B cell (primary cell): ENCODE measurements at regions not wholly inside any gene's neighbourhood (a gene's known extent, or its start where the extent isn't known, plus 50 kb on each side); places are given as distances from the start of the nearest gene placed in this dataset.

Experiments used
- ATAC-seq: fragments of 200-7000 bp; cut with Tn5 transposase; one replicate; pipeline ENCODE4 v1.10.0; 2021; ENCODE audit warnings: low read depth, mild to moderate bottlenecking, moderate number of reproducible peaks, moderate library complexity
- CTCF ChIA-PET: fragments of 350-600 bp; sonication (Branson Sonifier 250); formaldehyde crosslinking; loops from one replicate; lab custom pipeline; 2021; ENCODE audit warnings: antibody characterized with exemption, inconsistent platforms; lab: Charles Lee
- POLR2A ChIA-PET: fragments of 350-600 bp; sonication (Branson Sonifier 250); formaldehyde crosslinking; loops from one replicate; lab custom pipeline; 2021; ENCODE audit warnings: antibody characterized with exemption; lab: Charles Lee
- DNase-seq: peaks from one replicate; pipeline ENCODE4 v3.0.0; 2013
- H2AFZ ChIP-seq: 2 replicates; pipeline ENCODE4 v1.6.1; 2012; ENCODE audit warnings: mild to moderate bottlenecking, low read depth, low read length; ENCODE audit not compliant: insufficient read depth, poor library complexity, severe bottlenecking
- H3K27ac ChIP-seq, 2 donors: 1 replicate in 1 of 2; 2 replicates in 1 of 2; pipeline ENCODE4 v1.5.1; 2012 to 2013; ENCODE audit warnings: low read length in 2 of 2, mild to moderate bottlenecking in 2 of 2, moderate library complexity in 1 of 2
- H3K27me3 ChIP-seq, 4 experiments: fragments of 200-600 bp in 1 of 4; sonication (generic) in 1 of 4; replicated peaks in 1 of 4; 1 replicate in 2 of 4; 2 replicates in 2 of 4; pipeline versions ENCODE4 v1.6.1 to v1.7.0; 2013 to 2016; ENCODE audit warnings: low read length in 3 of 4, mild to moderate bottlenecking in 2 of 4, mixed read lengths in 1 of 4, moderate library complexity in 1 of 4; ENCODE audit not compliant: insufficient read depth in 4 of 4, control insufficient read depth in 3 of 4; ENCODE audit errors: control extremely low read depth in 1 of 4
- H3K36me3 ChIP-seq, 2 experiments: replicated peaks in 1 of 2; 1 replicate in 1 of 2; 2 replicates in 1 of 2; pipeline versions ENCODE4 v1.6.1 to v1.7.1; 2013; ENCODE audit warnings: low read length in 1 of 2; ENCODE audit not compliant: insufficient read depth in 2 of 2, control insufficient read depth in 1 of 2; ENCODE audit errors: control extremely low read depth in 1 of 2, extremely low read depth in 1 of 2
- H3K4me1 ChIP-seq, 2 donors: fragments of 200-600 bp in 1 of 2; sonication (generic) in 1 of 2; 1 replicate in 1 of 2; 2 replicates in 1 of 2; pipeline versions ENCODE4 v1.5.1 to v1.6.1; 2013 to 2017; ENCODE audit warnings: low read length in 2 of 2; ENCODE audit not compliant: control insufficient read depth in 2 of 2, insufficient read depth in 2 of 2
- H3K4me2 ChIP-seq: replicated peaks from 2 replicates; pipeline ENCODE3; 2012; ENCODE audit warnings: mild to moderate bottlenecking, low read depth, low read length; ENCODE audit not compliant: poor library complexity, severe bottlenecking
- H3K4me3 ChIP-seq, 5 experiments: fragments of 200-600 bp in 1 of 5; sonication (generic) in 1 of 5; 1 replicate in 3 of 5; 2 replicates in 2 of 5; pipeline versions ENCODE4 v1.5.1 to v1.7.0; 2011 to 2016; ENCODE audit warnings: low read length in 4 of 5, mild to moderate bottlenecking in 4 of 5, low read depth in 2 of 5, control low read depth in 1 of 5, moderate library complexity in 1 of 5; ENCODE audit not compliant: insufficient read depth in 1 of 5; ENCODE audit errors: control extremely low read depth in 1 of 5, extremely low read depth in 1 of 5
- H3K79me2 ChIP-seq: fragments of 200-600 bp; sonication (generic); one replicate; pipeline ENCODE4 v1.6.0; 2016; ENCODE audit warnings: low read length; ENCODE audit not compliant: control insufficient read depth, insufficient read depth
- H3K9ac ChIP-seq: fragments of 200-600 bp; sonication (generic); 2 replicates; pipeline ENCODE4 v1.6.1; 2017; ENCODE audit warnings: mild to moderate bottlenecking, low read length, moderate library complexity
- H3K9me3 ChIP-seq, 3 donors: one replicate each; pipeline versions ENCODE4 v1.6.1 to v1.7.1; 2013; ENCODE audit warnings: low read length in 2 of 3; ENCODE audit not compliant: control insufficient read depth in 2 of 3, insufficient read depth in 1 of 3; ENCODE audit errors: control extremely low read depth in 1 of 3
- H4K20me1 ChIP-seq: 2 replicates; pipeline ENCODE4 v1.6.0; 2012; ENCODE audit warnings: mild to moderate bottlenecking, low read length; ENCODE audit not compliant: insufficient read depth, control insufficient read depth, poor library complexity, severe bottlenecking
- H3K27ac Mint-ChIP-seq: one replicate; pipeline ENCODE4 v1.8.0; 2021; ENCODE audit warnings: mixed read lengths
- H3K27me3 Mint-ChIP-seq: one replicate; pipeline ENCODE4 v1.8.0; 2021; ENCODE audit warnings: mixed read lengths
- H3K4me1 Mint-ChIP-seq: one replicate; pipeline ENCODE4 v1.8.0; 2021; ENCODE audit warnings: mixed read lengths
- H3K4me3 Mint-ChIP-seq: one replicate; pipeline ENCODE4 v1.8.0; 2021; ENCODE audit warnings: mixed read lengths
- H3K9me3 Mint-ChIP-seq: one replicate; pipeline ENCODE4 v1.8.0; 2022; ENCODE audit warnings: mixed read lengths; ENCODE audit not compliant: insufficient read depth
- CTCF ChIP-seq: fragments of 200-600 bp; IDR thresholded peaks from one replicate; pipeline ENCODE4 v1.8.0; 2022; ENCODE audit warnings: antibody characterized with exemption, mild to moderate bottlenecking
- EZH2 ChIP-seq: IDR thresholded peaks from 2 replicates; pipeline ENCODE4 v1.6.1; 2012; ENCODE audit warnings: borderline replicate concordance, low read depth, mild to moderate bottlenecking, moderate library complexity, low read length; ENCODE audit not compliant: insufficient read depth, poor library complexity, severe bottlenecking
- WGBS: methylation state at CpG from one replicate; pipeline ENCODE4 v1.1.5; 2013; ENCODE audit warnings: missing lambda C conversion rate; ENCODE audit not compliant: insufficient coverage; 5-methylcytosine and 5-hydroxymethylcytosine counted together
- intact Hi-C: fragments of 100-400 bp; cut with micrococcal nuclease; formaldehyde crosslinking; loops from one replicate; pipeline ENCODE4 v1.10.0; 2022

GRCh38 chr21:17671733-17672132 lies 59.0 kb upstream of the BTG3 start:
- Histone ChIP-seq H3K27me3 (peaks cover 0 to 5% (median 0%) of the 10 kb centered on the region in 4 experiments), H3K9ac (no peak overlapping the region), H3K4me3 (no peak overlapping the region), H3K27ac (no peak overlapping the region), H3K79me2 (no peaks in the 10 kb centered on the region), H2AFZ (no peak overlapping the region), H4K20me1 (no peaks in the 10 kb centered on the region), H3K4me1 (no peaks in the 10 kb centered on the region), H3K36me3 (no peaks in the 10 kb centered on the region), H3K4me2 (no peak overlapping the region), H3K9me3 (no peaks in the 10 kb centered on the region)
- WGBS = 96% methylated on average over 4 of the region's 4 CpGs
- POLR2A ChIA-PET = no interaction called here
- DNase-seq (no peak), ATAC-seq (no peak)
- CTCF ChIA-PET = interaction anchor here (0.9 to 1.4 kb wide), 2 partner anchors 10 to 233 kb away, joined by 3 to 4 read pairs; no protein-coding TSS in a partner anchor
- Mint-ChIP-seq H3K27me3 (peaks cover 14% of the 10 kb centered on the region), H3K9me3 (no peaks in the 10 kb centered on the region), H3K27ac (no peak overlapping the region), H3K4me1 (no peaks in the 10 kb centered on the region), H3K4me3 (no peak overlapping the region)
- no peak for TF ChIP-seq CTCF
- intact Hi-C loops = no loop called here

GRCh38 chr21:17668479-17669140 lies 55.9 kb upstream of the BTG3 start:
- no peak overlapping the region for H3K4me2 ChIP-seq
- ChIA-PET CTCF (no interaction called here), POLR2A (no interaction called here)
- Mint-ChIP-seq H3K4me3 (no peak overlapping the region), H3K9me3 (no peaks in the 10 kb centered on the region), H3K4me1 (no peaks in the 10 kb centered on the region), H3K27ac (no peak overlapping the region), H3K27me3 (peaks cover 22% of the 10 kb centered on the region)
- TF ChIP-seq EZH2 = no peak
- TF ChIP-seq CTCF = no peak
- intact Hi-C loops = no loop called here
- H3K79me2 ChIP-seq = no peaks in the 10 kb centered on the region
- H3K27me3 ChIP-seq = peaks cover 0 to 5% (median 0%) of the 10 kb centered on the region in 4 experiments
- no peak overlapping the region for H2AFZ ChIP-seq
- no peaks in the 10 kb centered on the region for H3K9me3 ChIP-seq
- H3K4me1 ChIP-seq = no peaks in the 10 kb centered on the region
- ATAC-seq (no peak), DNase-seq (no peak)
- H3K4me3 ChIP-seq = no peak overlapping the region
- H3K36me3 ChIP-seq = no peaks in the 10 kb centered on the region
- no peak overlapping the region for H3K27ac ChIP-seq
- no peak overlapping the region for H3K9ac ChIP-seq
- no peaks in the 10 kb centered on the region for H4K20me1 ChIP-seq
- 100% methylated on average over 1 of the region's 5 CpGs for WGBS
